Stomach (tissue), 8 donors: ENCODE measurements at regions not wholly inside any gene's neighbourhood (a gene's known extent, or its start where the extent isn't known, plus 50 kb on each side); places are given as distances from the start of the nearest gene placed in this dataset.

ENCODE experiments used
- DNase-seq, 2 donors: peaks; one replicate each; pipeline versions ENCODE4 v3.0.0 to v3.0.0-alpha.2; 2013 to 2019
- H3K27ac ChIP-seq, 5 donors: fragments of 200-600 bp in 4 of 5; sonication (generic) in 4 of 5; one replicate each; pipeline ENCODE4 v1.5.1; 2013 to 2019; ENCODE audit warnings: mild to moderate bottlenecking in 1 of 5, moderate library complexity in 1 of 5
- H3K27me3 ChIP-seq, 3 donors: fragments of 200-600 bp; sonication (generic); one replicate each; pipeline ENCODE4 v1.5.1; 2017 to 2019; ENCODE audit warnings: mixed run types in 1 of 3
- H3K36me3 ChIP-seq, 4 donors: fragments of 200-600 bp; sonication (generic); 1 replicate in 3 of 4; 2 replicates in 1 of 4; pipeline ENCODE4 v1.5.1; 2016 to 2019
- H3K4me1 ChIP-seq, 4 donors: fragments of 200-600 bp; sonication (generic); one replicate each; pipeline ENCODE4 v1.5.1; 2016 to 2019
- H3K4me3 ChIP-seq, 4 donors: fragments of 200-600 bp; sonication (generic) in 3 of 4; one replicate each; pipeline ENCODE4 v1.5.1; 2016 to 2019; ENCODE audit warnings: mild to moderate bottlenecking in 1 of 4
- H3K9me3 ChIP-seq, 4 donors: fragments of 200-600 bp; sonication (generic); one replicate each; pipeline ENCODE4 v1.5.1; 2016 to 2019
- CTCF ChIP-seq, 7 experiments: fragments of 450-650 bp in 4 of 7; fragments of 200-600 bp in 3 of 7; sonication (generic) in 3 of 7; IDR thresholded peaks; one replicate each; pipeline ENCODE4 v1.5.1; 2016 to 2019; ENCODE audit warnings: antibody characterized with exemption in 7 of 7, control low read depth in 2 of 7, mild to moderate bottlenecking in 1 of 7
- EP300 ChIP-seq: sonication (generic); formaldehyde crosslinking; IDR thresholded peaks from one replicate; pipeline ENCODE4 v1.6.1; 2017; ENCODE audit warnings: antibody characterized with exemption
- POLR2A ChIP-seq, 4 donors: fragments of 450-650 bp; IDR thresholded peaks; one replicate each; pipeline ENCODE4 v1.6.1; 2016; ENCODE audit warnings: antibody characterized with exemption in 4 of 4, control low read depth in 2 of 4, mild to moderate bottlenecking in 1 of 4, moderate library complexity in 1 of 4
- POLR2AphosphoS5 ChIP-seq, 3 donors: sonication (generic); formaldehyde crosslinking; IDR thresholded peaks; one replicate each; pipeline ENCODE4 v1.6.1; 2016; ENCODE audit warnings: antibody characterized with exemption in 3 of 3
- WGBS, 5 donors: extraction: QIAGEN DNeasy Blood & Tissue Kit in 3 of 5; methylation state at CpG; one replicate each; pipeline versions ENCODE4 v1.1.5 to v1.1.7; 2013 to 2018; 5-methylcytosine and 5-hydroxymethylcytosine counted together
- intact Hi-C: fragments of 100-400 bp; cut with DNase I; formaldehyde crosslinking; loops from one replicate; pipeline ENCODE4 v1.15.1; 2023; ENCODE audit warnings: low total_unique reads
- donor health status: healthy with polysubstance abuse.
- donor health status: Bipolar disorder and iron deficiency.
- donor health status: healthy.

- 78 to 88% (median 83%) methylated on average over 6 of the region's 6 CpGs for WGBS, 5 donors
- no peaks in the 10 kb centered on the region for H3K4me1 ChIP-seq
- intact Hi-C loops = no loop called here
- no peaks in the 10 kb centered on the region for H3K36me3 ChIP-seq
- H3K27ac ChIP-seq = no peak overlapping the region
- DNase-seq = no peak
- no peak overlapping the region for H3K4me3 ChIP-seq
- TF ChIP-seq POLR2A (IDR thresholded peaks at IDR 0.05) (no peak), EP300 (no peak), CTCF (IDR thresholded peaks at IDR 0.05) (no peak), POLR2AphosphoS5 (IDR thresholded peaks at IDR 0.05) (no peak)
- H3K9me3 ChIP-seq = peaks cover 0 to 5% (median 0%) of the 10 kb centered on the region in 4 donors
- H3K27me3 ChIP-seq = no peaks in the 10 kb centered on the region
Observed at GRCh38 chr9:38249587-38250210, 142.8 kb upstream of the ALDH1B1 start.

- intact Hi-C loops = no loop called here
- H3K27ac ChIP-seq = no peak overlapping the region
- TF ChIP-seq POLR2A (IDR thresholded peaks at IDR 0.05) = no peak
- TF ChIP-seq POLR2AphosphoS5 (IDR thresholded peaks at IDR 0.05) = no peak
- no peak for TF ChIP-seq CTCF (IDR thresholded peaks at IDR 0.05)
- TF ChIP-seq EP300 = no peak
- no peaks in the 10 kb centered on the region for H3K4me1 ChIP-seq
- 65 to 75% (median 73%) methylated on average over 3 of the region's 3 CpGs for WGBS, 5 donors
- no peak for DNase-seq
- H3K9me3 ChIP-seq = peaks cover 0 to 5% (median 0%) of the 10 kb centered on the region in 4 donors
- H3K27me3 ChIP-seq = no peaks in the 10 kb centered on the region
- H3K4me3 ChIP-seq = no peak overlapping the region
- no peaks in the 10 kb centered on the region for H3K36me3 ChIP-seq
Observed at GRCh38 chr9:38249049-38249448, 143.5 kb upstream of the ALDH1B1 start.

- no peak for TF ChIP-seq POLR2AphosphoS5 (IDR thresholded peaks at IDR 0.05)
- TF ChIP-seq EP300 = no peak
- no peak for TF ChIP-seq POLR2A (IDR thresholded peaks at IDR 0.05)
- no peak overlapping the region for H3K4me3 ChIP-seq
- no peaks in the 10 kb centered on the region for H3K27me3 ChIP-seq
- peaks cover 0 to 5% (median 0%) of the 10 kb centered on the region in 4 donors for H3K9me3 ChIP-seq
- DNase-seq = no peak
- WGBS, 5 donors = 86 to 94% (median 91%) methylated on average over 7 of the region's 7 CpGs
- no peak overlapping the region for H3K27ac ChIP-seq
- no peaks in the 10 kb centered on the region for H3K36me3 ChIP-seq
- no peaks in the 10 kb centered on the region for H3K4me1 ChIP-seq
- intact Hi-C loops = no loop called here
Observed at GRCh38 chr9:38246833-38247232, 145.7 kb upstream of the ALDH1B1 start.

GRCh38 chr9:38244971-38245370 lies 147.5 kb upstream of the ALDH1B1 start:
- H3K27ac ChIP-seq = no peak overlapping the region
- intact Hi-C loops = no loop called here
- 66 to 84% (median 77%) methylated on average over 1 of the region's 1 CpG for WGBS, 5 donors

More at GRCh38 chr9:38244971-38245370, 147.5 kb upstream of the ALDH1B1 start:
- no peak for DNase-seq
- Histone ChIP-seq H3K4me1 (no peaks in the 10 kb centered on the region), H3K4me3 (no peak overlapping the region), H3K36me3 (no peaks in the 10 kb centered on the region), H3K27me3 (no peaks in the 10 kb centered on the region), H3K9me3 (peaks cover 0 to 5% (median 0%) of the 10 kb centered on the region in 4 donors)
- TF ChIP-seq CTCF (IDR thresholded peaks at IDR 0.05) = no peak
- no peak for TF ChIP-seq POLR2A (IDR thresholded peaks at IDR 0.05)
- no peak for TF ChIP-seq EP300
